Testis (tissue), 2 donors: ENCODE measurements at regions not wholly inside any gene's neighbourhood (a gene's known extent, or its start where the extent isn't known, plus 50 kb on each side); places are given as distances from the start of the nearest gene placed in this dataset.

Experiments used
- CTCF ChIP-seq, 3 experiments: fragments of 450-650 bp in 2 of 3; fragments of 200-600 bp in 1 of 3; sonication (generic) in 1 of 3; IDR thresholded peaks; one replicate each; pipeline ENCODE4 v1.5.1; 2016 to 2019; ENCODE audit warnings: antibody characterized with exemption in 3 of 3, mild to moderate bottlenecking in 2 of 3, moderate library complexity in 1 of 3
- POLR2A ChIP-seq: fragments of 450-650 bp; IDR thresholded peaks from one replicate; pipeline ENCODE4 v1.6.1; 2017; ENCODE audit warnings: antibody characterized with exemption, mild to moderate bottlenecking, moderate library complexity

GRCh38 chr16:11472851-11473250 lies 113.9 kb downstream of the LITAF start:
- no peak for TF ChIP-seq POLR2A
- TF ChIP-seq CTCF (IDR thresholded peaks at IDR 0.05): no peak
